H1 (cell line): ENCODE measurements at regions not wholly inside any gene's neighbourhood (a gene's known extent, or its start where the extent isn't known, plus 50 kb on each side); places are given as distances from the start of the nearest gene placed in this dataset.

Source experiments
- CTCF ChIA-PET: fragments of 300-600 bp; sonication (Branson Sonifier 250); formaldehyde crosslinking; loops from one replicate; lab custom pipeline; 2021; ENCODE audit not compliant: partially characterized antibody; lab: Charles Lee
- POLR2A ChIA-PET: fragments of 300-600 bp; sonication (Branson Sonifier 250); formaldehyde crosslinking; loops from one replicate; lab custom pipeline; 2021; ENCODE audit warnings: inconsistent platforms; ENCODE audit not compliant: partially characterized antibody; lab: Charles Lee
- DNase-seq, 2 experiments: peaks; one replicate each; pipeline versions ENCODE4 v3.0.0 to v3.0.0-alpha.2; 2010 to 2022; ENCODE audit warnings: low spot score in 2 of 2, low read depth in 1 of 2, mixed read lengths in 1 of 2
- FAIRE-seq: peaks from 2 replicates; lab custom pipeline; 2011; peaks lifted over from hg19 to GRCh38; lab: Jason Lieb, UNC
- H2AFZ ChIP-seq: 2 replicates; pipeline ENCODE4 v1.8.1; 2012; ENCODE audit warnings: low read length, inconsistent platforms
- H2AK5ac ChIP-seq: 2 replicates; pipeline ENCODE4 v1.6.1; 2013; ENCODE audit warnings: low read depth, low read length
- H2BK120ac ChIP-seq: replicated peaks from 2 replicates; pipeline ENCODE3; 2013; ENCODE audit warnings: low read depth, low read length, inconsistent platforms
- H2BK12ac ChIP-seq: 2 replicates; pipeline ENCODE4 v1.6.1; 2013; ENCODE audit warnings: low read depth, low read length
- H2BK15ac ChIP-seq: 2 replicates; pipeline ENCODE4 v1.6.1; 2013; ENCODE audit warnings: low read length
- H2BK20ac ChIP-seq: 2 replicates; pipeline ENCODE4 v1.6.1; 2013; ENCODE audit warnings: low read length
- H2BK5ac ChIP-seq: 2 replicates; pipeline ENCODE4 v1.6.1; 2013; ENCODE audit warnings: low read depth, low read length
- H3K14ac ChIP-seq: 2 replicates; pipeline ENCODE4 v1.6.1; 2013; ENCODE audit warnings: inconsistent platforms; ENCODE audit not compliant: insufficient read length
- H3K18ac ChIP-seq: 2 replicates; pipeline ENCODE4 v1.6.1; 2013; ENCODE audit warnings: low read length; ENCODE audit errors: extremely low read depth
- H3K23ac ChIP-seq: 2 replicates; pipeline ENCODE4 v1.6.1; 2013; ENCODE audit warnings: inconsistent platforms; ENCODE audit not compliant: insufficient read length
- H3K23me2 ChIP-seq: 2 replicates; pipeline ENCODE4 v1.6.1; 2013; ENCODE audit warnings: low read depth, low read length
- H3K27ac ChIP-seq: 2 replicates; pipeline ENCODE4 v1.6.1; 2011; ENCODE audit warnings: low read depth, low read length, inconsistent platforms
- H3K27me3 ChIP-seq, 4 experiments: replicated peaks in 1 of 4; 1 replicate in 1 of 4; 2 replicates in 3 of 4; pipeline versions ENCODE4 v1.6.1 to v1.8.1; 2011 to 2013; ENCODE audit warnings: low read length in 3 of 4, mild to moderate bottlenecking in 3 of 4, inconsistent platforms in 2 of 4, mixed read lengths in 2 of 4, moderate library complexity in 1 of 4; ENCODE audit not compliant: control insufficient read depth in 3 of 4, insufficient read depth in 3 of 4; ENCODE audit errors: extremely low read depth in 1 of 4
- H3K36me3 ChIP-seq, 4 experiments: 2 replicates each; pipeline versions ENCODE4 v1.6.1 to v1.8.1; 2011 to 2013; ENCODE audit warnings: mild to moderate bottlenecking in 4 of 4, low read length in 3 of 4, moderate library complexity in 2 of 4, control low read depth in 1 of 4, inconsistent platforms in 1 of 4; ENCODE audit not compliant: insufficient read depth in 4 of 4, control insufficient read depth in 2 of 4
- H3K4ac ChIP-seq: replicated peaks from 2 replicates; pipeline ENCODE3; 2013; ENCODE audit warnings: low read length, low read depth, mixed read lengths, inconsistent platforms; ENCODE audit not compliant: insufficient read length
- H3K4me1 ChIP-seq, 4 experiments: replicated peaks in 1 of 4; 1 replicate in 1 of 4; 2 replicates in 3 of 4; pipeline versions ENCODE4 v1.6.1 to v1.8.1; 2011 to 2013; ENCODE audit warnings: low read length in 3 of 4, inconsistent platforms in 2 of 4, mixed read lengths in 1 of 4; ENCODE audit not compliant: insufficient read depth in 4 of 4, control insufficient read depth in 3 of 4
- H3K4me2 ChIP-seq, 2 experiments: 2 replicates each; pipeline versions ENCODE4 v1.6.1 to v1.8.1; 2011 to 2013; ENCODE audit warnings: low read depth in 2 of 2, low read length in 2 of 2, control low read depth in 1 of 2, inconsistent platforms in 1 of 2, mild to moderate bottlenecking in 1 of 2; ENCODE audit not compliant: insufficient read depth in 1 of 2
- H3K4me3 ChIP-seq, 4 experiments: fragments of 200-600, 300-600 bp in 1 of 4; sonication (generic), shearing (Covaris generic), sonication (Bioruptor Twin) in 1 of 4; 2 replicates each; pipeline versions ENCODE4 v1.5.1 to v1.8.1; 2011 to 2016; ENCODE audit warnings: low read length in 4 of 4, low read depth in 3 of 4, control low read depth in 2 of 4, inconsistent platforms in 2 of 4, mild to moderate bottlenecking in 2 of 4, mixed read lengths in 1 of 4, moderate library complexity in 1 of 4; ENCODE audit not compliant: insufficient read depth in 2 of 4; ENCODE audit errors: extremely low read depth in 1 of 4
- H3K56ac ChIP-seq: replicated peaks from 2 replicates; pipeline ENCODE3; 2013; ENCODE audit warnings: low read depth, mild to moderate bottlenecking, mixed read lengths, low read length, inconsistent platforms; ENCODE audit not compliant: insufficient read length
- H3K79me1 ChIP-seq: 2 replicates; pipeline ENCODE4 v1.6.1; 2013; ENCODE audit warnings: low read depth, low read length, control low read depth
- H3K79me2 ChIP-seq, 2 experiments: 2 replicates each; pipeline versions ENCODE4 v1.6.1 to v1.8.1; 2012 to 2013; ENCODE audit warnings: low read length in 2 of 2, mild to moderate bottlenecking in 2 of 2, inconsistent platforms in 1 of 2; ENCODE audit not compliant: insufficient read depth in 2 of 2, control insufficient read depth in 1 of 2
- H3K9ac ChIP-seq, 4 experiments: replicated peaks in 1 of 4; 1 replicate in 1 of 4; 2 replicates in 3 of 4; pipeline versions ENCODE4 v1.6.1 to v1.8.1; 2011 to 2013; ENCODE audit warnings: low read depth in 3 of 4, low read length in 3 of 4, control low read depth in 2 of 4, mild to moderate bottlenecking in 2 of 4, moderate library complexity in 2 of 4, inconsistent platforms in 1 of 4; ENCODE audit errors: extremely low read depth in 1 of 4
- H3K9me3 ChIP-seq, 2 experiments: 2 replicates each; pipeline versions ENCODE4 v1.6.1 to v1.8.1; 2012 to 2013; ENCODE audit warnings: mild to moderate bottlenecking in 2 of 2, moderate library complexity in 2 of 2, control low read depth in 1 of 2, inconsistent platforms in 1 of 2, low read depth in 1 of 2, low read length in 1 of 2, mixed read lengths in 1 of 2; ENCODE audit not compliant: insufficient read depth in 2 of 2
- H4K20me1 ChIP-seq, 2 experiments: replicated peaks in 1 of 2; 2 replicates each; pipeline versions ENCODE3 to v1.8.1; 2011 to 2013; ENCODE audit warnings: inconsistent platforms in 2 of 2, low read length in 2 of 2, mild to moderate bottlenecking in 1 of 2; ENCODE audit not compliant: insufficient read depth in 2 of 2, control insufficient read depth in 1 of 2
- H4K5ac ChIP-seq: 2 replicates; pipeline ENCODE4 v1.6.1; 2013; ENCODE audit warnings: low read length, low read depth, mixed read lengths, inconsistent platforms; ENCODE audit not compliant: insufficient read length
- H4K8ac ChIP-seq: 2 replicates; pipeline ENCODE4 v1.8.0; 2013; ENCODE audit warnings: mild to moderate bottlenecking, moderate library complexity, low read length, inconsistent platforms; ENCODE audit not compliant: insufficient read depth; ENCODE audit errors: extremely low read depth
- H4K91ac ChIP-seq: replicated peaks from 2 replicates; pipeline ENCODE3; 2013; ENCODE audit warnings: low read length, mixed read lengths, inconsistent platforms; ENCODE audit not compliant: insufficient read length
- SAP30 ChIP-seq: fragments of 300-600 bp; sonication (generic); IDR thresholded peaks from 2 replicates; pipeline ENCODE4 v1.7.1; 2012; ENCODE audit warnings: low read length, moderate library complexity, mild to moderate bottlenecking, inconsistent platforms; ENCODE audit not compliant: insufficient read depth, insufficient replicate concordance
- WGBS, 2 experiments: shearing (Covaris generic) in 1 of 2; methylation state at CpG; one replicate each; pipeline versions ENCODE4 v1.1.6 to v1.1.7; 2013 to 2015; ENCODE audit warnings: low lambda C conversion rate in 2 of 2, mixed read lengths in 2 of 2, inconsistent platforms in 1 of 2, low coverage in 1 of 2, missing lambda C conversion rate in 1 of 2; ENCODE audit not compliant: insufficient replicate concordance in 2 of 2, insufficient coverage in 1 of 2, insufficient read length in 1 of 2; ENCODE audit errors: extremely low coverage in 1 of 2, missing lambda C conversion rate in 1 of 2; 5-methylcytosine and 5-hydroxymethylcytosine counted together

DNA sequence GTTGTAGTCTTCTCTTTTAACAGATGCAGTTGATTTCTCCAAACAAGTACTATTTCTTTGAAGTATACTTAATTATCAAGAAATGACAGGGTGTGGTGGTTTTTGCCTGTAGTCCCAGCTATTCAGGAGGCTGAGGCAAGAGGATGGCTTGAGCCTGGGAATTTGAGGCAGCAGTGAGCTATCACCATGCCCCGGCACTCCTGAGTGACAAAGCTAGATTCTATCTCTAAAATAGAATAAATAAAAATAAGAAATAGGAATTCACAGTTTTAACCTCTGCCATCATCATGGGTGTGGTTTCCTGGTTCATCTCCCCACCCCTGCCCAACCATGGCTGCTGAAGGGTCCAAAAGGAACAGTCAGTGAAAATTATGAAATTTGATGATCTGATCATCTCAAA lies 290.2 kb upstream of the FLRT2 start:
- Histone ChIP-seq H3K4me1 (peaks cover 0 to 4% (median 0%) of the 10 kb centered on the region in 4 experiments; a peak in 3 of 7 replicates), H3K18ac (no peak overlapping the region), H4K5ac (no peak overlapping the region), H3K9me3 (no peaks in the 10 kb centered on the region), H3K4me3 (no peak overlapping the region), H3K23me2 (no peaks in the 10 kb centered on the region), H4K8ac (no peak overlapping the region), H3K27ac (no peak overlapping the region), H4K20me1 (no peaks in the 10 kb centered on the region), H3K56ac (no peak overlapping the region), H3K4ac (no peak overlapping the region), H3K14ac (no peak overlapping the region), H2BK120ac (no peak overlapping the region), H3K79me2 (no peaks in the 10 kb centered on the region), H4K91ac (no peak overlapping the region), H2BK5ac (no peak overlapping the region), H2AK5ac (no peak overlapping the region), H3K79me1 (no peaks in the 10 kb centered on the region), H3K4me2 (no peak overlapping the region), H3K27me3 (no peaks in the 10 kb centered on the region), H2BK20ac (no peak overlapping the region), H3K36me3 (no peaks in the 10 kb centered on the region), H3K23ac (no peak overlapping the region), H2BK15ac (no peak overlapping the region), H3K9ac (no peak overlapping the region), H2AFZ (no peak overlapping the region; the same call in 1 of the 2 replicates), H2BK12ac (no peak overlapping the region)
- no peak for FAIRE-seq
- POLR2A ChIA-PET, result no interaction called here
- WGBS, 2 experiments, result 84% methylated on average over 1 of the region's 1 CpG; no CpG with 5 or more reads in 1 of the 2 experiments
- DNase-seq, result no peak
- CTCF ChIA-PET, result interaction anchor here (0.6 kb wide), 2 partner anchors 138 to 183 kb away, joined by 3 read pairs; no protein-coding TSS in a partner anchor
- TF ChIP-seq SAP30, result no peak
